Activated CD8-positive, alpha-beta memory T cell treated with anti-CD3 and anti-CD28 coated beads, Interleukin-2, amount 10 ng/mL, durations not matched to agents 7 days and 5 days (primary cell): ENCODE measurements at regions not wholly inside any gene's neighbourhood (a gene's known extent, or its start where the extent isn't known, plus 50 kb on each side); places are given as distances from the start of the nearest gene placed in this dataset.

Source experiments
- ATAC-seq: fragments of 150-1000 bp; cut with Tn5 transposase; one replicate; pipeline ENCODE4 v1.10.0; 2021; ENCODE audit warnings: moderate library complexity
- CTCF ChIA-PET: fragments of 350-600 bp; sonication (Branson Sonifier 250); formaldehyde crosslinking; loops from one replicate; lab custom pipeline; 2021; ENCODE audit warnings: antibody characterized with exemption; lab: Charles Lee
- DNase-seq: peaks from one replicate; pipeline ENCODE4 v3.0.0-alpha.2; 2020
- H3K27ac Mint-ChIP-seq: one replicate; pipeline ENCODE4 v1.8.0; 2021; ENCODE audit warnings: mild to moderate bottlenecking, mixed read lengths
- H3K27me3 Mint-ChIP-seq: one replicate; pipeline ENCODE4 v1.8.0; 2021; ENCODE audit warnings: mixed read lengths
- H3K36me3 Mint-ChIP-seq: one replicate; pipeline ENCODE4 v1.8.0; 2021; ENCODE audit warnings: mild to moderate bottlenecking, mixed read lengths
- H3K4me1 Mint-ChIP-seq: one replicate; pipeline ENCODE4 v1.8.0; 2021; ENCODE audit warnings: mixed read lengths
- H3K4me3 Mint-ChIP-seq: one replicate; pipeline ENCODE4 v1.8.0; 2021; ENCODE audit warnings: mild to moderate bottlenecking, moderate library complexity, mixed read lengths
- H3K9me3 Mint-ChIP-seq: one replicate; pipeline ENCODE4 v1.8.0; 2022; ENCODE audit warnings: low read depth, mixed read lengths

DNA sequence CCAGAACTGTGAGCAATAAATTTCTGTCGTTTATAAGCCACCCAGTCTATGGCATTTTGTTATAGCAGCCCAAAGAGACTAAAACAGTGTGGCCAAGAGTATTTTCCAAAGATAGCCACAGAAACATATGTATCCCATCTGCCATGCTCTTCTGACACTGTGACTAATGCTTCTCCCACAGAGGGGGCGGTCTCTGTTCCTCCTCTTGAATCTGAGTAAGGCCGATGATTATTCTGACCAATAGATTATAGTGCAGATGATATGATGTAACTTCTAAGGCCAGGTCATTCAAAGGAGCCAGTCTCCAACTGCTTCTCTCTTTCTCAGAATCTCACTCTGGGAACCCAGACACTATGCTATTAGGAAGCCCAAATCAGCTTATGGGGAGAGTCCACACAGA lies 570.7 kb downstream of the BCOR start:
- no peak overlapping the region for H3K4me3 Mint-ChIP-seq
- H3K27ac Mint-ChIP-seq, result no peak overlapping the region
- no peaks in the 10 kb centered on the region for H3K36me3 Mint-ChIP-seq
- no peaks in the 10 kb centered on the region for H3K4me1 Mint-ChIP-seq
- no peaks in the 10 kb centered on the region for H3K9me3 Mint-ChIP-seq
- DNase-seq (no peak), ATAC-seq (no peak)
- CTCF ChIA-PET, result no interaction called here
- H3K27me3 Mint-ChIP-seq, result no peaks in the 10 kb centered on the region

- DNase-seq (no peak), ATAC-seq (no peak)
- H3K9me3 Mint-ChIP-seq, result no peaks in the 10 kb centered on the region
- H3K4me3 Mint-ChIP-seq, result no peak overlapping the region
- H3K27me3 Mint-ChIP-seq, result no peaks in the 10 kb centered on the region
- no peaks in the 10 kb centered on the region for H3K36me3 Mint-ChIP-seq
- H3K27ac Mint-ChIP-seq, result no peak overlapping the region
- H3K4me1 Mint-ChIP-seq, result no peaks in the 10 kb centered on the region
- CTCF ChIA-PET, result no interaction called here
These were observed 569.4 kb downstream of the BCOR start for GRCh38 chrX:39528161-39528916.

DNA sequence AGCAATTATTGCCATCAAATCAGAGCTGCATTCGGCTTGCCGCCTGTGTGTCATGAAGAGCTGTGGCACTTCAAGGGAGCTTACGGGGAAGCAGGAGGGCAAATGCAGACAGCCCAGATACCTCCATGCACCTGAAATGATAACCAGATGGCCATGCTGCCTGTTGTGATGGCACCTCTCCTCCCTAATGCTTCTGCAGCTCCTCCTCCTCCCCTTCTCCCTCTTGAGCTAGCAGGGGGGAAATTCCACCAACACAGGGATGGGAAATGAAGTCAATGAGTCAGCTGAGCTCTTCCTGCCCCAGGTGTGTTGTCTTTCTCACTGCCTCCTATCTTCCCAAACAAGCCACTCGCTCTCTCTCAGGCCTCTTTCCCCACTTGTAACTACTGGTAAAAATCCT lies 565.0 kb downstream of the BCOR start:
- CTCF ChIA-PET, result no interaction called here
- DNase-seq (no peak), ATAC-seq (no peak)
- Mint-ChIP-seq H3K27ac (no peak overlapping the region), H3K36me3 (no peaks in the 10 kb centered on the region), H3K4me3 (no peak overlapping the region), H3K4me1 (no peaks in the 10 kb centered on the region), H3K9me3 (no peaks in the 10 kb centered on the region), H3K27me3 (no peaks in the 10 kb centered on the region)

DNA sequence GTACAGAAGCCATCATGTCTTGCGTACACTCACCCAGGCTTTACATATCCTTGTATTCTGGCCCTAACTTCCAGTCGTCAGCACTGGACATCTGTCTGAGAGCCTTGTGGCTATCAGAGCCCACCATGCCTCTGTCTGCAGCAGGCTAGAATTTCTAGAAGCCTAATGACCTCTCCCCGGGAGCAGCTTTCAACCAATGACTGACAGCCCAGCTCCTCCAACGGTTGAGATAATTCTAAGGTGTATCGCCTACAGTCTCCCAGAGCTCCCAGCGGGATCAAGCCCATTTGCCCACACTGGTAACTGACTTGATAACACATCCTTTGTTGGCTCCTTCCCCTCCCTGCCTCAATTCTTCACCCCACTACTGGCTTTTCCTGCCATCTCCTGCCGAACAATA lies 562.8 kb downstream of the BCOR start:
- DNase-seq, result no peak
- H3K27ac Mint-ChIP-seq, result no peak overlapping the region
- H3K4me1 Mint-ChIP-seq, result no peaks in the 10 kb centered on the region
- no peaks in the 10 kb centered on the region for H3K27me3 Mint-ChIP-seq
- no peak overlapping the region for H3K4me3 Mint-ChIP-seq
- no peaks in the 10 kb centered on the region for H3K36me3 Mint-ChIP-seq
- CTCF ChIA-PET, result no interaction called here
- ATAC-seq, result no peak
- no peaks in the 10 kb centered on the region for H3K9me3 Mint-ChIP-seq

- no peak overlapping the region for H3K27ac Mint-ChIP-seq
- CTCF ChIA-PET, result no interaction called here
- no peak for DNase-seq
- no peaks in the 10 kb centered on the region for H3K9me3 Mint-ChIP-seq
- no peaks in the 10 kb centered on the region for H3K36me3 Mint-ChIP-seq
- no peaks in the 10 kb centered on the region for H3K4me1 Mint-ChIP-seq
- ATAC-seq, result no peak
- no peak overlapping the region for H3K4me3 Mint-ChIP-seq
- H3K27me3 Mint-ChIP-seq, result no peaks in the 10 kb centered on the region
These were observed 561.5 kb downstream of the BCOR start for GRCh38 chrX:39536211-39536610.

- DNase-seq (no peak), ATAC-seq (no peak)
- Mint-ChIP-seq H3K9me3 (peaks cover 3% of the 10 kb centered on the region), H3K4me1 (no peaks in the 10 kb centered on the region), H3K36me3 (no peaks in the 10 kb centered on the region), H3K4me3 (no peak overlapping the region), H3K27me3 (no peaks in the 10 kb centered on the region), H3K27ac (no peak overlapping the region)
- CTCF ChIA-PET, result no interaction called here
These were observed 555.9 kb downstream of the BCOR start for GRCh38 chrX:39541881-39542280.

- H3K4me3 Mint-ChIP-seq, result no peak overlapping the region
- H3K36me3 Mint-ChIP-seq, result no peaks in the 10 kb centered on the region
- H3K4me1 Mint-ChIP-seq, result no peaks in the 10 kb centered on the region
- CTCF ChIA-PET, result no interaction called here
- no peaks in the 10 kb centered on the region for H3K27me3 Mint-ChIP-seq
- ATAC-seq, result no peak
- H3K27ac Mint-ChIP-seq, result no peak overlapping the region
- peaks cover 3% of the 10 kb centered on the region for H3K9me3 Mint-ChIP-seq
- no peak for DNase-seq
These were observed 555.4 kb downstream of the BCOR start for GRCh38 chrX:39542316-39542715.

GRCh38 chrX:39550795-39551361 lies 546.9 kb downstream of the BCOR start:
- CTCF ChIA-PET, result no interaction called here
- Mint-ChIP-seq H3K36me3 (no peaks in the 10 kb centered on the region), H3K9me3 (no peaks in the 10 kb centered on the region), H3K27ac (no peak overlapping the region), H3K4me3 (no peak overlapping the region), H3K27me3 (no peaks in the 10 kb centered on the region), H3K4me1 (peaks cover 4% of the 10 kb centered on the region)
- ATAC-seq (no peak), DNase-seq (no peak)

- H3K9me3 Mint-ChIP-seq, result no peaks in the 10 kb centered on the region
- CTCF ChIA-PET, result no interaction called here
- no peaks in the 10 kb centered on the region for H3K36me3 Mint-ChIP-seq
These were observed 546.0 kb downstream of the BCOR start for GRCh38 chrX:39551762-39552161.

GRCh38 chrX:39555431-39555830 lies 542.3 kb downstream of the BCOR start:
- H3K4me3 Mint-ChIP-seq, result no peak overlapping the region
- CTCF ChIA-PET, result no interaction called here
- no peaks in the 10 kb centered on the region for H3K9me3 Mint-ChIP-seq
- H3K4me1 Mint-ChIP-seq, result peaks cover 4% of the 10 kb centered on the region
- no peak overlapping the region for H3K27ac Mint-ChIP-seq
- ATAC-seq, result no peak
- H3K27me3 Mint-ChIP-seq, result peaks cover 2% of the 10 kb centered on the region
- H3K36me3 Mint-ChIP-seq, result no peaks in the 10 kb centered on the region
- no peak for DNase-seq

More at GRCh38 chrX:39551762-39552161, 546.0 kb downstream of the BCOR start:
- peaks cover 4% of the 10 kb centered on the region for H3K4me1 Mint-ChIP-seq
- ATAC-seq (no peak), DNase-seq (no peak)
- H3K27ac Mint-ChIP-seq, result no peak overlapping the region
- no peak overlapping the region for H3K4me3 Mint-ChIP-seq
- H3K27me3 Mint-ChIP-seq, result no peaks in the 10 kb centered on the region

DNA sequence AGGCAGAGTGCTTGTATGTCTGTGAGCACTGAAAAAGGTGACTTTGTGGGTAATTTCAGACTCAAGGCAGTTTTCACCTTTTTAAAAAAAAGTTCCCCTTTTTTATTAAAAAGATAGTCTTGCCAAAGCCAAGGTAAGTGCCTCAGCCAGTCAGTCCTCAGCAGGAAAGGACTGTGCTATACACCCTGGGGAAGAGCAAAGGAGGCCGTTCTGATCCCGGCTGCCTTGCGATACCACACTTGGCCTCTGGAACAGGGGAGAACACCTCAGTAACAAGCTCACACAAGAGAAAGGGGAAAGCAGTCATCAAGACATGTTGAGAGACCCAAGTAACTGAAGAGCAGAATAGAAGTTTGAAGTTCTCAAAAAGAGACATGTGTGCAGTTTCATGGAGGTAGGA lies 541.7 kb downstream of the BCOR start:
- Mint-ChIP-seq H3K27ac (no peak overlapping the region), H3K27me3 (peaks cover 2% of the 10 kb centered on the region), H3K4me1 (peaks cover 4% of the 10 kb centered on the region), H3K4me3 (no peak overlapping the region), H3K9me3 (no peaks in the 10 kb centered on the region), H3K36me3 (no peaks in the 10 kb centered on the region)
- no peak for ATAC-seq
- CTCF ChIA-PET, result no interaction called here
- DNase-seq, result no peak

GRCh38 chrX:39559229-39559628 lies 538.5 kb downstream of the BCOR start:
- Mint-ChIP-seq H3K27ac (no peak overlapping the region), H3K4me1 (no peaks in the 10 kb centered on the region), H3K9me3 (no peaks in the 10 kb centered on the region), H3K36me3 (no peaks in the 10 kb centered on the region), H3K27me3 (peaks cover 2% of the 10 kb centered on the region), H3K4me3 (no peak overlapping the region)
- ATAC-seq, result no peak
- CTCF ChIA-PET, result no interaction called here
- no peak for DNase-seq

- CTCF ChIA-PET, result no interaction called here
These were observed 537.5 kb downstream of the BCOR start for GRCh38 chrX:39560271-39560670.

DNA sequence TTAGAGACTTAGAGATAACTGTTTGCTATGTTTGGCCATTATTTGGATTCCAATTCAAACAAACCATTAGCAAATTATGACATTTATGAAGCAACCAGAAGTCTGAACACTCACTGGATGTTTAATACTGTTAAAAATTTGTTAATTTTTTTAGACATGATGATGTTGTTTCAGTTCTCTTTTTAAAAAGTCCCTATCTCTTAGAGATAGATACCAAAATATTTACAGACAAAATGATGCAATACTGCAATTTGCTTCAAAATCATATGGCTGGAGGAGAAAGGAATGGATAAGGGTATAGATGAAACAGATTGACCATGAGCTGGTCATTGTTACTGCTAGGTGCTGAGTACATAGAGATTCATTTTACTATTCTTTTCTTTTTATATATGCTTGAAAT lies 534.6 kb downstream of the BCOR start:
- DNase-seq, result no peak
- no peaks in the 10 kb centered on the region for H3K27me3 Mint-ChIP-seq
- H3K4me1 Mint-ChIP-seq, result no peaks in the 10 kb centered on the region
- no peak for ATAC-seq
- CTCF ChIA-PET, result no interaction called here
- no peak overlapping the region for H3K4me3 Mint-ChIP-seq
- H3K36me3 Mint-ChIP-seq, result no peaks in the 10 kb centered on the region
- no peaks in the 10 kb centered on the region for H3K9me3 Mint-ChIP-seq
- H3K27ac Mint-ChIP-seq, result no peak overlapping the region

More at GRCh38 chrX:39560271-39560670, 537.5 kb downstream of the BCOR start:
- H3K4me3 Mint-ChIP-seq, result no peak overlapping the region
- no peaks in the 10 kb centered on the region for H3K9me3 Mint-ChIP-seq
- peaks cover 2% of the 10 kb centered on the region for H3K27me3 Mint-ChIP-seq
- H3K36me3 Mint-ChIP-seq, result no peaks in the 10 kb centered on the region
- ATAC-seq, result no peak
- no peak for DNase-seq
- H3K27ac Mint-ChIP-seq, result no peak overlapping the region
- H3K4me1 Mint-ChIP-seq, result no peaks in the 10 kb centered on the region
